ENCODE measurements at regions not wholly inside any gene's neighbourhood (a gene's known extent, or its start where the extent isn't known, plus 50 kb on each side); places are given as distances from the start of the nearest gene placed in this dataset.

GRCh38 chr5:8550921-8551320, 682.0 kb downstream of the MTRR start:
- no peaks in the 10 kb centered on the region for H3K36me3 ChIP-seq (ENCODE audit: low read length)
- no peaks in the 10 kb centered on the region for H3F3A ChIP-seq (ENCODE audit: insufficient read depth)
- H3K4me2 ChIP-seq (ENCODE audit: low read depth, low read length, poor library complexity, severe bottlenecking) = no peak overlapping the region
- H3K9me2 ChIP-seq (replicated peaks; ENCODE audit: insufficient read depth, low read length) = no peaks in the 10 kb centered on the region
- no peaks in the 10 kb centered on the region for H3K9me3 ChIP-seq (ENCODE audit: insufficient read depth, low read length)
- H3K27ac ChIP-seq (ENCODE audit: low read depth, low read length) = no peak overlapping the region
- H3K9ac ChIP-seq (ENCODE audit: low read length) = no peak overlapping the region
- no peaks in the 10 kb centered on the region for H4K20me1 ChIP-seq (ENCODE audit: low read depth, low read length)
- TF ChIP-seq EZH2phosphoT487 (conservative IDR thresholded peaks at IDR 0.05; ENCODE audit: low read length) (no peak), CTCF (IDR thresholded peaks at IDR 0.05; ENCODE audit: insufficient read depth, low read length, poor library complexity, severe bottlenecking) (no peak)
- H3K4me3 ChIP-seq (ENCODE audit: insufficient read depth, low read length, poor library complexity, severe bottlenecking) = no peak overlapping the region
- no peaks in the 10 kb centered on the region for H3K27me3 ChIP-seq (ENCODE audit: low read length)
- H2AFZ ChIP-seq (ENCODE audit: low read depth, low read length, severe bottlenecking) = no peak overlapping the region
- no peaks in the 10 kb centered on the region for H3K79me2 ChIP-seq (ENCODE audit: insufficient read depth, low read length)

- Histone ChIP-seq H3K9me3 (ENCODE audit: insufficient read depth, low read length) (no peaks in the 10 kb centered on the region), H3K9ac (ENCODE audit: low read length) (no peak overlapping the region)
These were observed 684.4 kb downstream of the MTRR start for GRCh38 chr5:8553364-8553763.

DNA sequence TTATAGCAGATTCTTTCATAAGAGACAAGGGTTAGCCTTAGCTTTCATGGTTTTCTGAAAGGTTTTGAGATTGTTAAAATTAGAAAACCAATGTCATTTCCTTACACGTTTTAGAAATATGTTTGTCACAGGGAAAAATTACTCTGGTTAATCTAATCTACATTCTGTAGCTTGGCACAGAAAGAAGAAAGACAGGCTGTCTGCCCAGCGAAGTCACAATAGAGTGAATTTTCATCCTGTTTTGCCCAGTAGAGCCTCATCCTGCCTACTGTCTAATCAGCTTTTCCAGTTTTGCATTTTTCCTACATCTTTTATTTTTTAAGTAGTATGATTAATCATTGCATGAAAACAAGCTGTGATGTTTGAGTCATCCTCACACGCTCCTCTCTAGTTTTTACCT, 688.8 kb downstream of the MTRR start:
- Histone ChIP-seq H3K9ac (ENCODE audit: low read length) (no peak overlapping the region), H3K36me3 (ENCODE audit: low read length) (no peaks in the 10 kb centered on the region), H4K20me1 (ENCODE audit: low read depth, low read length) (no peaks in the 10 kb centered on the region), H3K27ac (ENCODE audit: low read depth, low read length) (no peak overlapping the region), H3K27me3 (ENCODE audit: low read length) (no peaks in the 10 kb centered on the region), H3K4me3 (ENCODE audit: insufficient read depth, low read length, poor library complexity, severe bottlenecking) (no peak overlapping the region), H3K4me2 (ENCODE audit: low read depth, low read length, poor library complexity, severe bottlenecking) (no peak overlapping the region), H3F3A (ENCODE audit: insufficient read depth) (no peaks in the 10 kb centered on the region), H2AFZ (ENCODE audit: low read depth, low read length, severe bottlenecking) (no peak overlapping the region), H3K79me2 (ENCODE audit: insufficient read depth, low read length) (no peaks in the 10 kb centered on the region), H3K9me2 (replicated peaks; ENCODE audit: insufficient read depth, low read length) (no peaks in the 10 kb centered on the region; the same call in 1 of the 2 replicates), H3K9me3 (ENCODE audit: insufficient read depth, low read length) (no peaks in the 10 kb centered on the region)
- TF ChIP-seq CTCF (IDR thresholded peaks at IDR 0.05; ENCODE audit: insufficient read depth, low read length, poor library complexity, severe bottlenecking) (no peak), EZH2phosphoT487 (conservative IDR thresholded peaks at IDR 0.05; ENCODE audit: low read length) (no peak)

More at GRCh38 chr5:8553364-8553763, 684.4 kb downstream of the MTRR start:
- Histone ChIP-seq H3F3A (ENCODE audit: insufficient read depth) (no peaks in the 10 kb centered on the region), H3K9me2 (replicated peaks; ENCODE audit: insufficient read depth, low read length) (no peaks in the 10 kb centered on the region), H2AFZ (ENCODE audit: low read depth, low read length, severe bottlenecking) (no peak overlapping the region), H3K36me3 (ENCODE audit: low read length) (no peaks in the 10 kb centered on the region), H3K4me2 (ENCODE audit: low read depth, low read length, poor library complexity, severe bottlenecking) (no peak overlapping the region), H4K20me1 (ENCODE audit: low read depth, low read length) (no peaks in the 10 kb centered on the region), H3K79me2 (ENCODE audit: insufficient read depth, low read length) (no peaks in the 10 kb centered on the region), H3K27me3 (ENCODE audit: low read length) (no peaks in the 10 kb centered on the region), H3K4me3 (ENCODE audit: insufficient read depth, low read length, poor library complexity, severe bottlenecking) (no peak overlapping the region), H3K27ac (ENCODE audit: low read depth, low read length) (no peak overlapping the region)
- TF ChIP-seq CTCF (IDR thresholded peaks at IDR 0.05; ENCODE audit: insufficient read depth, low read length, poor library complexity, severe bottlenecking) = no peak
- TF ChIP-seq EZH2phosphoT487 (conservative IDR thresholded peaks at IDR 0.05; ENCODE audit: low read length) = no peak
